Testis (tissue), 2 donors: ENCODE measurements at regions not wholly inside any gene's neighbourhood (a gene's known extent, or its start where the extent isn't known, plus 50 kb on each side); places are given as distances from the start of the nearest gene placed in this dataset.

ENCODE experiments used
- DNase-seq: peaks from one replicate; pipeline ENCODE4 v3.0.0-alpha.2; 2019
- H3K27ac ChIP-seq, 2 donors: fragments of 200-600 bp; sonication (generic); one replicate each; pipeline ENCODE4 v1.5.1; 2019
- H3K27me3 ChIP-seq: fragments of 200-600 bp; sonication (generic); one replicate; pipeline ENCODE4 v1.5.1; 2019
- H3K36me3 ChIP-seq: fragments of 200-600 bp; sonication (generic); one replicate; pipeline ENCODE4 v1.5.1; 2017; ENCODE audit warnings: low read depth; ENCODE audit errors: missing control alignments
- H3K4me1 ChIP-seq: fragments of 200-600 bp; sonication (generic); one replicate; pipeline ENCODE4 v1.5.1; 2019
- H3K4me3 ChIP-seq, 2 donors: fragments of 200-600 bp; sonication (generic); one replicate each; pipeline ENCODE4 v1.5.1; 2017 to 2019
- H3K9me3 ChIP-seq: fragments of 200-600 bp; sonication (generic); one replicate; pipeline ENCODE4 v1.5.1; 2017
- CTCF ChIP-seq, 3 experiments: fragments of 450-650 bp in 2 of 3; fragments of 200-600 bp in 1 of 3; sonication (generic) in 1 of 3; IDR thresholded peaks; one replicate each; pipeline ENCODE4 v1.5.1; 2016 to 2019; ENCODE audit warnings: antibody characterized with exemption in 3 of 3, mild to moderate bottlenecking in 2 of 3, moderate library complexity in 1 of 3
- POLR2A ChIP-seq: fragments of 450-650 bp; IDR thresholded peaks from one replicate; pipeline ENCODE4 v1.6.1; 2017; ENCODE audit warnings: antibody characterized with exemption, mild to moderate bottlenecking, moderate library complexity
- WGBS, 2 donors: methylation state at CpG; one replicate each; pipeline ENCODE4 v1.1.5; 2018; 5-methylcytosine and 5-hydroxymethylcytosine counted together
- intact Hi-C: fragments of 100-400 bp; cut with DNase I; formaldehyde crosslinking; loops from one replicate; pipeline ENCODE4 v1.15.1; 2023; ENCODE audit warnings: low total_unique reads

GRCh38 chr12:67810166-67810565 lies 161.6 kb downstream of the DYRK2 start:
- TF ChIP-seq POLR2A = no peak
- H3K4me1 ChIP-seq = no peaks in the 10 kb centered on the region
- DNase-seq = no peak
- H3K9me3 ChIP-seq = no peaks in the 10 kb centered on the region
- no peak overlapping the region for H3K4me3 ChIP-seq
- H3K36me3 ChIP-seq = no peaks in the 10 kb centered on the region
- no peaks in the 10 kb centered on the region for H3K27me3 ChIP-seq
- intact Hi-C loops = no loop called here
- no peak overlapping the region for H3K27ac ChIP-seq

GRCh38 chr12:67811437-67812361 lies 163.2 kb downstream of the DYRK2 start:
- no peak for TF ChIP-seq CTCF (IDR thresholded peaks at IDR 0.05)
- TF ChIP-seq POLR2A = no peak
- 91 to 100% methylated on average over 1 of the region's 1 CpG for WGBS, 2 donors
- DNase-seq = no peak
- Histone ChIP-seq H3K4me3 (no peak overlapping the region), H3K27ac (no peak overlapping the region), H3K9me3 (no peaks in the 10 kb centered on the region), H3K36me3 (no peaks in the 10 kb centered on the region), H3K4me1 (no peaks in the 10 kb centered on the region), H3K27me3 (no peaks in the 10 kb centered on the region)
- intact Hi-C loops = no loop called here

- Histone ChIP-seq H3K27ac (no peak overlapping the region), H3K36me3 (no peaks in the 10 kb centered on the region), H3K4me1 (no peaks in the 10 kb centered on the region), H3K4me3 (no peak overlapping the region), H3K9me3 (no peaks in the 10 kb centered on the region), H3K27me3 (no peaks in the 10 kb centered on the region)
- no peak for DNase-seq
- intact Hi-C loops = no loop called here
- TF ChIP-seq CTCF (IDR thresholded peaks at IDR 0.05) = no peak
- TF ChIP-seq POLR2A = no peak
- 92 to 97% methylated on average over 4 of the region's 4 CpGs for WGBS, 2 donors
These were observed 164.9 kb downstream of the DYRK2 start for GRCh38 chr12:67813456-67813904.

- Histone ChIP-seq H3K9me3 (no peaks in the 10 kb centered on the region), H3K27ac (no peak overlapping the region), H3K36me3 (no peaks in the 10 kb centered on the region), H3K4me1 (no peaks in the 10 kb centered on the region), H3K4me3 (no peak overlapping the region), H3K27me3 (no peaks in the 10 kb centered on the region)
- intact Hi-C loops = no loop called here
- WGBS, 2 donors = 95 to 96% methylated on average over 2 of the region's 2 CpGs
- TF ChIP-seq CTCF (IDR thresholded peaks at IDR 0.05) (no peak), POLR2A (no peak)
- DNase-seq = no peak
These were observed 167.7 kb downstream of the DYRK2 start for GRCh38 chr12:67816269-67816668.

GRCh38 chr12:67818459-67818903 lies 169.9 kb downstream of the DYRK2 start:
- Histone ChIP-seq H3K36me3 (no peaks in the 10 kb centered on the region), H3K4me3 (no peak overlapping the region), H3K27me3 (no peaks in the 10 kb centered on the region), H3K4me1 (no peaks in the 10 kb centered on the region), H3K9me3 (no peaks in the 10 kb centered on the region), H3K27ac (no peak overlapping the region)
- WGBS, 2 donors = 67 to 78% methylated on average over 2 of the region's 2 CpGs
- TF ChIP-seq POLR2A (no peak), CTCF (IDR thresholded peaks at IDR 0.05) (no peak)
- intact Hi-C loops = no loop called here
- no peak for DNase-seq
